SK-N-MC (cell line): ENCODE measurements at regions not wholly inside any gene's neighbourhood (a gene's known extent, or its start where the extent isn't known, plus 50 kb on each side); places are given as distances from the start of the nearest gene placed in this dataset.

Experiments used
- EZH2 ChIP-seq: fragments of 200-600 bp; sonication (generic); IDR thresholded peaks from one replicate; pipeline ENCODE4 v1.6.1; 2017; ENCODE audit warnings: antibody characterized with exemption
- FOXP2 ChIP-seq: optimal IDR thresholded peaks from 2 replicates; pipeline ENCODE3; 2011; ENCODE audit warnings: mild to moderate bottlenecking, moderate library complexity; ENCODE audit not compliant: insufficient read depth; ENCODE audit errors: extremely low read length, control extremely low read depth
- POLR2AphosphoS5 ChIP-seq: IDR thresholded peaks from 2 replicates; pipeline ENCODE4 v1.6.1; 2012; ENCODE audit warnings: mild to moderate bottlenecking, low read depth, low read length, borderline replicate concordance

GRCh38 chr7:106423111-106423510 is 138.3 kb upstream of the NAMPT start:
- TF ChIP-seq EZH2 (no peak), POLR2AphosphoS5 (no peak), FOXP2 (no peak)
